ENCODE measurements at regions not wholly inside any gene's neighbourhood (a gene's known extent, or its start where the extent isn't known, plus 50 kb on each side); places are given as distances from the start of the nearest gene placed in this dataset.

- TF ChIP-seq NR2C2 (IDR thresholded peaks at IDR 0.05; ENCODE audit: borderline replicate concordance, control insufficient read depth, insufficient read length, low read depth), result no peak
- TF ChIP-seq BMI1 (IDR thresholded peaks at IDR 0.05; ENCODE audit: borderline replicate concordance), result no peak
- no peak for TF ChIP-seq NFIC (IDR thresholded peaks at IDR 0.05; ENCODE audit: low read depth, low read length)
These were observed 142.0 kb downstream of the ACTR3 start (continued) for GRCh38 chr2:114031605-114032505.

GRCh38 chr2:114032705-114033104, 142.8 kb downstream of the ACTR3 start:
- ChIA-PET POLR2A (interaction anchor here (0.6 kb wide), 1 partner anchor 890 kb away, joined by 4 read pairs; no protein-coding TSS in a partner anchor), SMC1A (ENCODE audit: uncharacterized antibody, unreplicated experiment) (no interaction called here), CTCF (no interaction called here), RAD21 (ENCODE audit: unreplicated experiment) (no interaction called here)
- Histone ChIP-seq H3K4me1 (ENCODE audit: control insufficient read depth, insufficient read depth, low read length) (no peaks in the 10 kb centered on the region), H3K4me2 (ENCODE audit: control insufficient read depth, insufficient read depth) (no peak overlapping the region), H3K27me3 (replicated peaks in 1 of 2; ENCODE audit: control insufficient read depth in 2 of 2, insufficient read depth in 2 of 2, low read length in 1 of 2) (no peaks in the 10 kb centered on the region; a peak in 1 of 4 replicates), H3K4me3 (no peak overlapping the region), H3K9ac (ENCODE audit: control insufficient read depth, insufficient read depth, low read length) (no peak overlapping the region), H3K79me2 (ENCODE audit: control insufficient read depth, insufficient read depth, low read length) (no peaks in the 10 kb centered on the region), H2AFZ (ENCODE audit: control insufficient read depth, low read depth, low read length) (no peak overlapping the region), H3K27ac (ENCODE audit: control insufficient read depth, insufficient read depth) (no peak overlapping the region), H3K36me3 (ENCODE audit: control insufficient read depth in 2 of 2, insufficient read depth in 2 of 2, low read length in 1 of 2) (no peaks in the 10 kb centered on the region), H4K20me1 (ENCODE audit: control insufficient read depth, insufficient read depth) (no peaks in the 10 kb centered on the region), H3K9me3 (replicated peaks; ENCODE audit: control insufficient read depth, insufficient read depth, low read length) (no peaks in the 10 kb centered on the region)
- 0% methylated on average over 4 of the region's 4 CpGs for WGBS (ENCODE audit: insufficient coverage, insufficient replicate concordance, low lambda C conversion rate, missing lambda C conversion rate)
- no peak for ATAC-seq
- BruUV-seq (replicated peaks), result no TSS peak
- no peak for DNase-seq (ENCODE audit: low read depth, low spot score)
- no peak for FAIRE-seq
- intact Hi-C loops (cut with micrococcal nuclease; ENCODE audit: unreplicated experiment), result no loop called here
- in situ Hi-C loops (cut with MboI), result no loop called here
- TF ChIP-seq PAX5 (IDR thresholded peaks at IDR 0.05; ENCODE audit: borderline replicate concordance, low read depth, low read length) (no peak), BHLHE40 (IDR thresholded peaks at IDR 0.05; ENCODE audit: borderline replicate concordance in 1 of 2, low read depth in 2 of 2, low read length in 1 of 2) (no peak), CTCF (IDR thresholded peaks at IDR 0.05 in 2 of 3, conservative IDR thresholded peaks at IDR 0.05 in 1 of 3; ENCODE audit: control insufficient read depth in 2 of 3, extremely low read depth in 1 of 3, insufficient read depth in 1 of 3, low read depth in 3 of 3, low read length in 3 of 3) (no peak), CHD1 (IDR thresholded peaks at IDR 0.05; ENCODE audit: low read depth, low read length) (no peak), SMAD1 (IDR thresholded peaks at IDR 0.05; ENCODE audit: low read depth, partially characterized antibody) (no peak), USF2 (IDR thresholded peaks at IDR 0.05; ENCODE audit: borderline replicate concordance, low read depth, low read length) (no peak), PAX8 (IDR thresholded peaks at IDR 0.05) (no peak), STAT3 (IDR thresholded peaks at IDR 0.05; ENCODE audit: low read depth, low read length) (no peak), ZNF207 (IDR thresholded peaks at IDR 0.05; ENCODE audit: borderline replicate concordance) (no peak), FOXK2 (IDR thresholded peaks at IDR 0.05) (no peak), SKIL (IDR thresholded peaks at IDR 0.05; ENCODE audit: low read depth, poor library complexity, severe bottlenecking) (no peak), IKZF2 (IDR thresholded peaks at IDR 0.05) (no peak), CBX3 (IDR thresholded peaks at IDR 0.05; ENCODE audit: borderline replicate concordance, low read depth) (no peak), RUNX3 (IDR thresholded peaks at IDR 0.05; ENCODE audit: low read length) (no peak)
